ENCODE measurements at regions not wholly inside any gene's neighbourhood (a gene's known extent, or its start where the extent isn't known, plus 50 kb on each side); places are given as distances from the start of the nearest gene placed in this dataset.

DNA sequence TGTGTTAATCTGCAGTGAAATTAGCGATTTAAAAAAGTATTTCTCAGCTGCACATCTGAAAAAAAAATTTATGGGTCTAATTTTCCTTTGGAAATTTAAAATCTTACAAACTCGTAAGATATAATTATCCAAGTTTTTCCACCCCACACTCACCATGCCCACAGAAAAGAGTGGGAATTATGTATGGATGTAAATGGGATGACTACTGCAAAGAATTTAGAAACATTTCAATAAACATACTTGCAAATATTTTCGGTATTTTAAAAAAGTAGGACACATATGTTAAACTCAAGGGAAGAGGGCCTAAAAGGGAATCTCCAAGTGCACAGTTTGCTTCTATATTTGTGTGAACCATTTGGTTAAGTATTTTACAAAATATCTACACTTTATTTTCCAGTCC lies 1039.9 kb upstream of the POU3F3 start:
- DNase-seq: no peak

DNA sequence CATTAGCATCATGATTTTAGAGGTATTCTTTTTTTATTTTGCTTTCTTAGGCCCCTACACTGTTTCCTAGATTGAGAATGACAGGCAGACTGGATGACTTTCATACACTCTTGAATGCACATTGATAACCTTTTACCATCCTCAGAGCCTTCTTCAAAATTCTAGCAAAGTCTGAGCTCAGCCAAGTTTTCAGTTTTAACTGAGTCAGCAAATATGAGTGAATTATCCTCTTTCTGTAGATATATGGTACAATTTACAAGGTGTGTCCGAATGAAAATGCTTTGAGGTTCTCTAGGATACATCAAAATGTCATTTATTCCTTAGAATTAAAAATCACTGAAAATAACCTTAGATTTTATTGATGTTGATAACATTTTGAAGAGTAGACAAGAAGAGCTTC lies 1038.2 kb upstream of the POU3F3 start:
- no peak for DNase-seq

DNA sequence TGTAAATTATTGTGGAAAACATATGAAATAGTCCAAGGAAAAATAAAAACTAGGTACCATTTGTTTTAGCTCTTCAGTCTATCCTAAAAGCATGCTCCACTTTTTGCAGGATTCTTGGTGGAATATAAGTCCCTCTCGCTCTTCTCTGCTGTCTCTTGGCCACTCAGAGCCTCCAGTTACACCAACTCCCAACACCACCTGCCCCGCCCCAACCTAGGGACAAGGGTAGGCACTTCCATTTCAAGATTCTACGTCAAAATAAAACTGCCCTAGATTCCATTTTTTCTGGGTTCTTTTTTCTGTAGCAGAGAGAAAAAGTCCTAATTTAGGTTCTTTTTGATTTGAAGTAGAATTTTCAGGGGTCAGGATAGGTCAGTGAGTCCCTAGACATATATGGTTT lies 1036.2 kb upstream of the POU3F3 start:
- no peak for DNase-seq

DNA sequence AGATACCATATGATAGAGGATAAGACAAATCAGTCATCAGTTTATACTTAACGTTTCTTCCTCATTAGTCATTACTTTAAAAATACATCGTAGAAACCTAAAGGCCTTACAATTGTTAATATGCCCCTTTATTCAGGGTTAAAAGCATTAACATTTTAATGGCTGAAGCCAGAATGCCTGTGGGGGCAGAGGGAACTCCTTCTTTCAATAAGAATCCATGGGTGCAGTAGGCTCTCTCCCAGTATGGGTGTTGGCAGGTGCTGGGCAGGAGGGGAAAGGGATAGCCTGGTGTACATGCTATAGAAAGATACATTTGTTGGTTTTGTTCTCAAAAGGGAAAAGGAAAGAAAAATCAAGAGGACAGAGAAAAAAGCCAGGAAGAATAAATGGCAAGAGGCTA lies 1035.7 kb upstream of the POU3F3 start:
- no peak for DNase-seq

DNA sequence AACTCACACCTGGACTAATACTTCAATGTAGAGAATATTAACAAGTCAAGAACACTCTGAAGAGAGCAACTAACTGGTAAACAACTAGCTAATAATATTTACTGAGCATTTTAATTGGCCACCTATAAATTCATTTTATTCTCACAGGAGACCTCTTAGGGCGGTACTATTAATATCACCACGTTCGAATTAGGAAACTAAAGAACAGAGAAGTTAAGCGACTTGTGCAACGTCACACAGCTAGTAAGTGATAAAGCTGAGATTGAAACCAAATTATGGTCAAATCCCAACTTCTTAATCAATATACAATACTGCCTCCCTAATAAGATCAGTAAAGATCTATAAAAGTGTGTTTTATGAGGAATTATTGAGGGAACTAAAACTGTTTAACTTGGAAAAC lies 1034.3 kb upstream of the POU3F3 start:
- no peak for DNase-seq

DNA sequence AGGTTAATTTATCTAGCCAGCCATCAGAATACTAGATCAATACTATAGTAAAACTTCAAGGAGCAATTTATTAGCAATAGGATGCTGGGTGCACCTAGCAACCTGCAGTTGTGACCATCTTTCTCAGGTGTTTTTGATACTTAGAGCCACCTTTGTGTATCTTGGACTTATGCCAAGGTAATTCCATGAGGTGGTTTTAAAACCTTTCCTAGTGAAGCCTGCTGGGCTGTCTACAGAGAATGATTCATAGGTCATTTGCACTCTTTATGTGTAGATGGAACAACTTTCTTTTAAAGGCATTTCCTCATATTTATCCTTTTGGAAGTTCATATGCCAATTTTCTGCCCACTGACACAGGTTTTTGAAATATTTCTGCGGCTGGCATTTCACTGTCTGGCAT lies 1030.1 kb upstream of the POU3F3 start:
- DNase-seq: no peak

DNA sequence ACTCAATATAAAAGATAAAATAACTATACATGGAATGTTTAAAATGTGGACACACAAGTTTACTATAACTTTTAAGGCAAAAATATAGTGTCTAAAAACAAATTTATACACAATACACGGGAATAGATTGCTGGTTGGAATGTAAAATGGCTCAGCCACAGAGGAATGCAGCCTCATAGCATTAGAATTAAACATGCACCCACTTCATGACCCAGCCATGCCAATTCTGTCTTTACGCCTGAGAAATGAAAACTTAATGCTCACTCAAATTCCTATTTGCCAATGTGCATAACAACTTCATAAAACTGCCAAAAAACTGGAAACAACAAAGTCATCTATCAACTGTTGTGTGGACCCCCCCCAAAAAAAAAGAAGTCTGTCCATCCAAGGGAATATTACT lies 1006.6 kb upstream of the POU3F3 start:
- no peak for DNase-seq

DNA sequence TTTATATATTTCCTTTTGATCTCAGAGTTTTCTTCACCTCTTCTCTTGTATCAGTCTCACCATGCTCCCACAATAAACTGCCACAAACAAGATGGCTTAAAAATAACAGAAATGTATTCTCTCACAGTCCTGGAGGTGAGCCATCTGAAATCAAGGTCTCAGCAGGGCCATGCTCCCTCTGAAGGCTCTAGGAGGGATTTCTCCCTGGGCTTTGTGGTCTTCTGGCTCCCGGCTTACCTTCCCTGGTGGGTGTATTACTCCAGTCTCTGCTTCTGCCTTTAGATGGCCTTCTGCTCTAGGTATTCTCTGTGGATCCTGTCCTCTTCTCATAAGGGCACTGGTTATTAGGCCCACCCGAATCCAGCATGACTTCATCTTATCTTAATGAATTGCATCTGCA lies 994.7 kb upstream of the POU3F3 start:
- no peak for DNase-seq

DNA sequence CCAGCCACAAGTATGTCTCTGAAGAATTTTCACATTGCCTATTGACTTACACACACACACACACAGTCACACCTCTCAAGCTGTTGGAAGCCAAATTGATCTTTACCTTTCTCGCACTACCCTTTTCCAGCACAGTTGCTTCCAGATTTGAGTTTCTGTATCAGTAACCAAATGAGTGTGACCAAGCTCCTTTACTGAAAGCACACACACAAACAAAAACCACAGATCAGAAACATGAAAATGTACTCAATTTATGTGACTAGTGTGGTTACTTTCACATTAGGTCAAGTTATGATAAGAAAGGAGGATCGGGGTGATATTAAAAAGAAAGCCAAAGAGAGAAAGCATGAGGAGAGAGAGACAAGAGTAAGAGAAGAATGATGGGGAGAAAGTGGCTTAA lies 993.9 kb upstream of the POU3F3 start:
- no peak for DNase-seq

DNA sequence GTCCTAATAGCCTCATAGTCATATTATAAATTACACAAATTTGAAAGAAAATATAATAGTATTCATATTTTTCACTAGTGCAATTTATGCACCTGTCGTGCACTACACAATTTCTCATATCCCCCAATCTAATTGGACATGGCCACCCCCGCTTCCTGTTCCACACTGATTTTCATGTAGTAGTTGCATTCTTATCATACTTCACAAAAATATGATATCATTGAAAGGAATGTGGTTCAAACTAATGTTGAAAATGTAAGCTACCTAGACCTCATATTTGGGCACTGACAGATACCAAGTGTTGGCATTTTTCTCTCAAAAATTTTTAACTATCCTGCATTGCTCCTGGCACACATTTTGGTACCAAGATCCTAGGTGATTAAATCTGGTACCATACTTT lies 985.5 kb upstream of the POU3F3 start:
- DNase-seq: no peak

DNA sequence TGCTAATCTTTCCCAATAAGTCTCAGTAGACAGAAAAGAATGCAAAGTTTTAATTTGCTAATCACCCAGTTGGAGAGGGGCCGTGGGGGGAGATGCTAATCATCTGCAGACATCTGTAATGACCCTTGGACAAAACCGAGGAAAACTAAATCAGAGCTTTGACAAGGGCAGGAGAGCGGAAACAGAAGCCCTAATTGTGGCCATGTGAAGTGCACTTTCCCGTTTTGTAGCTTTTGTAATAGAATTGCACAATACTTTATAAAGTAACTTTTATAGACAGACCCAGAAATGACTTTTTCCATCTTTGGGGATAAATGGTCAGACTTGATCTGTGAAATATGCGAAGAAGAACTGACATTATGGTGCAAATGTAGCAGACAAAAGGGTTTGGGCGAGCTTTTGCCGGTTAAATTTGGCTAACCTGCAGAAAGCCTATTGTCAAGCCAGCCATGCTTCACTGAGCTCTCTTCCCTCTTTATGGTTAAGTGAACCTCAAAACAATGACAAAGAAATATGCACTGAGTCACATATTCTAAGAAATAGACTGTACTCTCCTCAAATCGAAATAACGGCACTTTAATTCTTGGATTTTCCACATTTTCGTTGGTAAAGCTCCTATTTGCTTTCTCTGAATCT lies 980.1 kb upstream of the POU3F3 start:
- DNase-seq: no peak

DNA sequence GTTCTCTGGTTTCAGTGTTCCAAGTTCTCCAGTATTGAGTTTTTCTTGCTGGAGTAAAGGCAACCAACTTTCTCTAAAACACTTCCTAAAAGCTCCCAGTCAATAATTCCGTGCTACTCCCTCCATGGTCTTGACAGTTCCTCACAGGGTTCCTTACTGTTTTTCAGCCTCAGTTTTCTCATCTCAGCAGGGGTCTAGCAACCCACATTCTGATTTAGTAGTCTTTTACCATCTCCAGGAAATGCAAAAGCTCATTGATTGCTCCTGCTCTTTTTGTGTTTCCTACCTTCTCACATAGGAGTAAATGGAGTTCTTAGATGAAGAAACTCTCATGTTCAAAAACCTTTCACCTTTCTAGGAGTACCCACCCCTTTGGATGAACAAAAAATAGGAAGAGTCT lies 978.8 kb upstream of the POU3F3 start:
- DNase-seq: no peak

DNA sequence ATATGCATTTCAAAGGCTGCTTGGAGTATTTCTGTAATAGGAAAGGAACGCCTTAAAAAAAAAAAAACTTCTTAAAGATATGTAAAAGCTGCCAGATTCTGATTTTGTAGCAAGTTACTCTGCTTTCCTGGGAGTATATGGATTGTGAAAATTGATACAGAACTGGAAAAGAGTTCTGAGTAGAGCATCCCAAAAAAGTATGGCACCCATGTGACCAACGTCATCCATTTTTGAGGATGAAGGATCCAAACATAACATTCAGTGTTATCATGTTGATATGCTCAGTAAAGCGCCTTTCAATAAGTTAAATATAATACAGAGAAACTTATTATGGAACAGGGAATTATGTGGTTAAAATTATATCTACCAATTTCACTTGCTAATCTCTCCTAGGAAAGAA lies 978.4 kb upstream of the POU3F3 start:
- DNase-seq: no peak

DNA sequence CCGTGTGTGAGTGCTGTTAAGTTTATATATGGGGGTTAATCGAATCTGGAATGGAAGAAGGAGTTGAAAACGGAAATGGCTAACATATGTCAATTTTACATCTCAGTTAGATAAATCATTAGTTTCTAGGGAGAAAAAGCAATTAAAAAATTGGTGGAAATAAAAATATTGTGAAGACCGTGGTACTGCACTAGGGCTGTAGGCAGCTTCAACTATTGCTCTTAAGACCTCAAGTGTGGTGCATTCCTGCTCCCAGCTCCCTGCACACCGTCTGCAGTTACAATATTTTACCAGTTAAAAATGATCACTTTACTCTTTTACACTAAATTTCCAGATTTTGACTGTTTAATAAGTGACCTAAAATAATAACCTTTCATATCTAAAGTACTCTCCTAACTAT lies 977.3 kb upstream of the POU3F3 start:
- no peak for DNase-seq

DNA sequence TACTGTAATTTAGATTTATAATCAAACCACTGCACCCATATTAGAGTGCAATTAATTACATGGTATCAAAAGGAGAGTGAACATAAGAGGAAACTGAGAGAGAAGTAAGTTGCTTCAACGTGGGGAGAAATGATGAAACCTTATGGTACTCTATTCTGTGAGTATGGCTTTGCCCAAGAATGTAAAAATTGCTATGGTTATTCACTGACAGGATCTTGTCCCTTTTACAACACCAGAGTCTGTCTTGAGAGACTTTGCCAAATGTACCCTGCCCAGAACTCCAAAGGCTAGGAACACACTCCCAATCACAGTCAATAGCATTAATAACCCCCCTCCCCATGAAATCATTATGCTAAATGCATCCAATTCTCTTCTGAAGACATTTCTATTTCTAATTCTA lies 974.8 kb upstream of the POU3F3 start:
- no peak for DNase-seq

DNA sequence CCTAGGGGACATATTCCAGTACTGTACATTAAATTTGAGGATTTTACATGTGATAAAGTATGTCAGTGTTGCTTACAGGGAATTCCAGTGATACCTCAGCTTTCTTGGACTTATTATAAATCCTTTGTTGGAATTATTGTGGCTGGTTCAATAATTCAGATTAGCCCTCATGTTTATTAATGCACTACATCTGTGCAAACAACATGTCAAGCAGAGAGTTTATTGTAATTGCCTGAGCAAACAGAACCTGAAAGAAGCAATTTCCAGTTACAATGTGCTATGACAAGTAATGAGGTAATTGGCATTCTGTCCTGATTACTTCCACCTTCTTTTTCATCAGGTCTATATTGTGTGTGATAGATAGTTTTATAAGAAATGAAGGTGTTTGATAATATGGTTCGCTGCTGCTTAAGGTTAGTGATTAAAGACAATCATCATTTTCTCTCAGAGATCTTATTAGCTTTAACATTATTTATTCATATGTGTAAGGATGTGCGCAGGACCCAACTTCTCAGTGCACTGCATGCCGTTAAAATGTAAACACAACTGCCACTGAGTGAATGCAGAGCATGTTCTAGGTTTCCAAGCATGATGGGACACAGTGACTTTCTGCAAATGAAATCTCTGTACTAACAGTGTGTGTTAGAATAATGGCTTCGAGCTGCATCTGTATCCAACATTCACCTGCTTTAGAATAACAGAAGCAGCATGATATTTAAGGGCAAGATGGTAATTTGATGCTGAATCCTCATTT lies 973.7 kb upstream of the POU3F3 start:
- no peak for DNase-seq

DNA sequence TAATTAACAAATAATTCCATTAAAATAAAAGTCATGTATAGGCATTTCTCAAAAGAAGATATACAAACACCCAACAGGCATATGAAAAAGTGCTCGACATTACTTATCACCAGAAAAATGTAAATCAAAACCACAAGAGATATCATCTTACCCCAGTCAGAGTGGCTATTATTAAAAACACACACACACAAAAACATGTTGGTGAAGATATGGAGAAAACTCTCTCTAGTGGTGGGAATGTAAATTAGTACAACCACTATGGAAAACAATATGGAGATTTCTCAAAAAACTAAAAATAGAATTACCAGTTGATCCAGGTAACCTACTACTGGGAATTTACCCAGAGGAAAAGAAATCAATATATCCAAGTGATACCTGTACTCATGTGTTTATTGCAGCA lies 966.3 kb upstream of the POU3F3 start:
- DNase-seq: no peak

DNA sequence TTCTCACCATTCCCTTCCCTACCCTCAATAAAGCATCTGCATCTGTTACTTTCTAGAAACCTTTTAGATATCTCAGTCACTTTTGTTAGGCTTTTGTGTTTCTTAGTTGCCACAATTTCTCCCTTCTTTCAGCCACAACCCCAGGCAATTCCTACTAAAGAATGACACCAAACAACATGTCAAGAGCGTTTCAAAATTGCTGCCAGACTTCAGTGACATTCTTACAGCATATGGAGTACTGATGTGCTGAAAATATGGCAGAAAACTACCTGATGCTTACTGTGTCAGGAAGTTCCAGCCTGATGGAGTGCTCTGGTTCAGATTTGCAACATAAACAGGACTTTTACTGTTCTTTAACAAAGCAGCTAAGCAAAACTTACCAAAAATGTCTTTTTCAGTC lies 957.7 kb upstream of the POU3F3 start:
- no peak for DNase-seq

DNA sequence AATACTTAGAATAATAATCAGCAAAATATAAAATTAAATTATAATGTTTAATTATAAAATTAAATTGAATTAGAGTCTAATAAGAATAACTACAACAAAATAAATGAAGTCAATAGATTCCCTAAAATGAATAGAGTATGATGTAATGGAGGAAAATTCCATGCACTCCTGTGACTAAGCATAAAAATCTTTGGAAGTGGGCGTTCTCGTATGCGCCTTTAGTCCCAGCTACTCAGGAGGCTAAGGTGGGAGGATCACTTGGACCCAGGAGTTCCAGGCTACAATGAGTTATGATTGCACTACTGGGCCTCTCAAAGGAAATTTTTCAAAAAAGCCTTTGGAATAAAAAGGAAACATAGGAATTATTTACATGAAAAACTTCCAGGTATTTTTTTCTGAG lies 955.4 kb upstream of the POU3F3 start:
- DNase-seq: no peak

DNA sequence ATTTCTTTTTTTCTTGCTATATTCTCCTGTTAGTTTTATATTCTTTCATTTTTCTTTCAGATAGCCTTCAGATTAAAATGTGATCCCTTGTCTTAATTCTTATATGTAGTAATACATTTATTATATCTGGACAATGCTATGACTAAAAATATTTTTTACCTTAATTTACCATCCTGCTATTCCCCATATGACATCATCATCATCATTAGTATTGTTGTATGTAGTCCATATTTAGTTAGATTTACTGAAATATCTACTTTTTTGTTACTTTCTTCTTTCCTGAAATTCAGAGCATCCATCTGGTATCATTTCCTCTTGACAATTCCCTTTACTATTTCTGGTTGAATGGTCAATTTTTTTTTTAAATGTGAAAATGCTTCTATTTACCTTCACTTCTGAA lies 951.6 kb upstream of the POU3F3 start:
- DNase-seq: no peak

DNA sequence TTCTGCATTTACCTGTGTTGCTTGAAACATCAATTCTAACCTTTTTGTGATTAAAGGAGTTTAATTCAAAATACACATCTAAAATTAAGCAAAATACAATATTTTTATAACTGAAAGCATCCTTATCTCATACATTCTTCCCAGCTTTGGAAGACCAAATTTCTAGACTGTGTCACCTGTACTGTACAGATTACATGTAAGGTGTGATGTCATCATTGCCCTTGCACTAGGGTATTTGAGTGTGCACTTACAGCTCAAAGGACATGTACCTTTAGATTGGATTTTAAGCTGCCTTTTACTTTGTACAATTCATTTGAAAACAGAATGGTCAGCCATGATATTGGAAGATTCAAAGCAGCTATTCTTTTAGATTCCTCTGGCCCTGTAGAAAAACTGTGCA lies 932.8 kb upstream of the POU3F3 start:
- no peak for DNase-seq

DNA sequence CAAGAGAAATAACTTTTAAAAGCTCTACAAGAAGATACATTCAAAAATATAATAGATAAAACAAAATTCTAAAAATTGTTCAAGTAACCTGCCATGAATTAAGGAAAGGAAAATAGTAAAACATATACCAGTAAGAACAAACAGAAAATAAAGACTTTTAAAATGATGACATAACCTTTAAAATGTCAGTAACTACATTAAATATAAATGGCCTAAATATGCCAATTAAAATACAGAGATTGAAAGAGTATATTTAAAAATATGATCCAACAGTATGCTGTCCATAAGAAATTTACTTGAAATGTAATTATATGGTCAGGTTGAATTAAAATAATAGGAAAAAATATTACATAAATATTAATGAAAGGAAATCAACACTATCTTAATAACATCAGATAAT lies 911.7 kb upstream of the POU3F3 start:
- DNase-seq: no peak

DNA sequence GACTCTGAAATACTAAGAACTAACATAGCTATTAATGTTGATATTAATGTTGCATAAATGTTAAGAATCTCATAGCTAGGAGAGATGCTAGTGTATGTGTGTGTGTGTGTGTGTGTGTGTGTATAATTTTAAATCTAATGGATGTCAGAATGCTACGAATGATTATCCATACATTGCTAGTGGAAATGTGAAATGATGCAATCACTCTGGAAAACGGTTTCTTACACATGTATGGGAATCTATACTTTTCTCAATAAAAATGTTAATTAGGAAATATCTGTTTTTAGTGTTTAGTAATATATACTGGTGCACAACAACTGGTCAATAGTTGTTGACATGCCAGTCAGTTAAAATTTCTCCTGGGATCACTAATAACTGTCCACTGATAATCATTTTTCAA lies 908.8 kb upstream of the POU3F3 start:
- DNase-seq: no peak

DNA sequence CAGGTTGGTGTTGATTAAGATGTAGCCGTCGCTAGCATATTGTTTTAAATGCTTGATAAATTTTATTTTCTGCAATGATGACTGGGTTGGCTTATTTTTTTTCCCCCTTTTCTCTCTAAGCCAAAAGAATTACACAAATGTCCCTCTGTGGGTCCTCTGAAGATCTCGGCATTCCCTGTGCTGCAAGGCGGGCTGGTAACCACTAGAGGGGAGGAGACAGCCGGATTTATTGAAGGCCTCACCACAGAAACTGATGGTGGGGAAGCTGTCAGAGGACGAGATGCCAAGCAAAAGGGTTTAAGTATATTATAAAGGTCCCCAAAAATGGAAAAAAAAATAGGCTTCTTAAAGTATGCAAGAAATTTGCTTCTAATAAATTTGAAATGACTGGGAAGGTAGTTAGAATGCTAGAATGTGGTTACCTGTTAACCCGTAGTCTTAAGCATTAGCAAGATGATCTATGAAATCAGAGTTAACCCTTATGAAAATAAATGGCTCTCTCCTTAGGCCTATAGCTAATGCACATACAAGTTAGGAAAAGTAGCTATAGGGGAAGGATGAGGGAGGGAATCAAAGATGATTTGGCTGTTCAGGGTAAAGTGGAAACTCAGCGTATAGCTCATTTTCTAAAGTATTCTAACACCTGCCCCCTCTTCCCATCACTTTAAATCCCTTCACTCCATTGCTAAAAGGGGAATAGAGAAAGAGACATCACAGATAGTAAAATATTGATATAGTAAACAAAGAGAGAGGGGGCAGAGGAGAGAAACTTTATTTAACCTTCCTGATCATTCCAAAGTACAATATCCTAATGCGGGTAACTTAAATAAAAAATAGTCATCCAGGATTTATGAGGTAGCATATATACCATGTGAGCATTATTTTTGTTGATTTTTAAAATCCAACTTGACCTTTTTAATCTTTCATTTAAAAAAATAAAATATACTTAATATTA lies 894.5 kb upstream of the POU3F3 start:
- DNase-seq: no peak

Data from DMS79 (cell line).